ENCODE measurements at regions not wholly inside any gene's neighbourhood (a gene's known extent, or its start where the extent isn't known, plus 50 kb on each side); places are given as distances from the start of the nearest gene placed in this dataset.

- Histone ChIP-seq H3K27ac (ENCODE audit: low read depth, low read length) (no peak overlapping the region), H3K9me3 (ENCODE audit: control insufficient read depth in 1 of 2, low read length in 2 of 2) (peaks cover 5 to 10% of the 10 kb centered on the region in 2 donors), H3K4me1 (ENCODE audit: control insufficient read depth in 1 of 2, insufficient read depth in 2 of 2, low read length in 2 of 2) (no peaks in the 10 kb centered on the region), H3K4me3 (ENCODE audit: low read depth in 1 of 2, low read length in 2 of 2) (no peak overlapping the region), H3K27me3 (ENCODE audit: control insufficient read depth in 1 of 2, insufficient read depth in 2 of 2, low read length in 2 of 2) (peaks cover 0 to 4% of the 10 kb centered on the region in 2 donors), H3K36me3 (ENCODE audit: control insufficient read depth in 1 of 2, insufficient read depth in 2 of 2, low read length in 2 of 2) (no peaks in the 10 kb centered on the region), H3K9ac (ENCODE audit: low read depth in 1 of 2, low read length in 2 of 2) (no peak overlapping the region)
Observed at GRCh38 chr1:29836651-29837646, 600.6 kb downstream of the PTPRU start.

- Histone ChIP-seq H3K36me3 (ENCODE audit: control insufficient read depth in 1 of 2, insufficient read depth in 2 of 2, low read length in 2 of 2) (no peaks in the 10 kb centered on the region), H3K9me3 (ENCODE audit: control insufficient read depth in 1 of 2, low read length in 2 of 2) (no peaks in the 10 kb centered on the region), H3K27me3 (ENCODE audit: control insufficient read depth in 1 of 2, insufficient read depth in 2 of 2, low read length in 2 of 2) (peaks cover 0 to 4% of the 10 kb centered on the region in 2 donors), H3K27ac (ENCODE audit: low read depth, low read length) (no peak overlapping the region), H3K4me1 (ENCODE audit: control insufficient read depth in 1 of 2, insufficient read depth in 2 of 2, low read length in 2 of 2) (no peaks in the 10 kb centered on the region), H3K4me3 (ENCODE audit: low read depth in 1 of 2, low read length in 2 of 2) (no peak overlapping the region), H3K9ac (ENCODE audit: low read depth in 1 of 2, low read length in 2 of 2) (no peak overlapping the region)
Observed at GRCh38 chr1:29835874-29836273, 599.6 kb downstream of the PTPRU start.

DNA sequence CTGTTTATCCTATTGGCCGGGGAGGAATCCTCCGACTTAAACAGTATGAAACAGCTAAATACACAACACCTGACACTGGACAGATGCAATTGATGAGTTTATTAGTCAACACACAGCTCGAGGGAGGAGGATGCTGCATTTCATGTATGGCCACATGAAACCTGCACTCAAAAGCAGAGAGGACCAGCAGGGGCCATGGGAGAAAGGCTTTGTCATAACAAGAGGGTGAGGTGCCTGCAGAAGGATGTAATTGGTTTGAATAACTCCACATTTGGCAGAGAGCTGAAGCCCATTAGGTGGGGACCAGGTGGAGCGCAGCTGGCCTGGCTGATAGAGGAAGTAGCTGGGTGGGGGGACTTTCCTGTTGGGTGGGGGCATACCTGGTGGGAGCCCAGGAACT is 599.1 kb downstream of the PTPRU start:
- Histone ChIP-seq H3K9ac (ENCODE audit: low read depth in 1 of 2, low read length in 2 of 2) (no peak overlapping the region), H3K27ac (ENCODE audit: low read depth, low read length) (no peak overlapping the region), H3K36me3 (ENCODE audit: control insufficient read depth in 1 of 2, insufficient read depth in 2 of 2, low read length in 2 of 2) (no peaks in the 10 kb centered on the region), H3K9me3 (ENCODE audit: control insufficient read depth in 1 of 2, low read length in 2 of 2) (no peaks in the 10 kb centered on the region), H3K4me3 (ENCODE audit: low read depth in 1 of 2, low read length in 2 of 2) (no peak overlapping the region), H3K27me3 (ENCODE audit: control insufficient read depth in 1 of 2, insufficient read depth in 2 of 2, low read length in 2 of 2) (peaks cover 0 to 4% of the 10 kb centered on the region in 2 donors), H3K4me1 (ENCODE audit: control insufficient read depth in 1 of 2, insufficient read depth in 2 of 2, low read length in 2 of 2) (no peaks in the 10 kb centered on the region)

DNA sequence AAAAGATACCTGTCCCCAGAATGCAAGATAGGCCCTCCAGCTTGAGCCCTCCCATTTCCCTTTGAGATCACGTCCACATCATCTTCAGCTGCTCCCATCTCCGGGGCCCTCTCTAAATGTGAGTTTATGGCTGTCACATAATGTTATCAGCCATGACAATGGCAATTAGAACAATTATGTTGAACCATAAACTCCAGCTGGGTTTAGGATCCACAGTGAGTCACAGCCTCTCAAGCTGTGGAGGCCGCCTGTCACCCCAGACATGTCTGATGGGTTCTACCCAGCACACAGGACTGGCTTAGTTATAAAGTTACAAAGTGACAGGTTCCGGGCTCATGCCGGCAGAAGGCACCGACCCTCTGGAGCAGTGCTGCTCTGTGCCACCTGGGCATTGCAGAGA is 597.3 kb downstream of the PTPRU start:
- Histone ChIP-seq H3K36me3 (ENCODE audit: control insufficient read depth in 1 of 2, insufficient read depth in 2 of 2, low read length in 2 of 2) (no peaks in the 10 kb centered on the region), H3K4me3 (ENCODE audit: low read depth in 1 of 2, low read length in 2 of 2) (no peak overlapping the region), H3K27me3 (ENCODE audit: control insufficient read depth in 1 of 2, insufficient read depth in 2 of 2, low read length in 2 of 2) (peaks cover 0 to 4% of the 10 kb centered on the region in 2 donors), H3K9ac (ENCODE audit: low read depth in 1 of 2, low read length in 2 of 2) (no peak overlapping the region), H3K4me1 (ENCODE audit: control insufficient read depth in 1 of 2, insufficient read depth in 2 of 2, low read length in 2 of 2) (no peaks in the 10 kb centered on the region), H3K27ac (ENCODE audit: low read depth, low read length) (no peak overlapping the region), H3K9me3 (ENCODE audit: control insufficient read depth in 1 of 2, low read length in 2 of 2) (no peaks in the 10 kb centered on the region)

DNA sequence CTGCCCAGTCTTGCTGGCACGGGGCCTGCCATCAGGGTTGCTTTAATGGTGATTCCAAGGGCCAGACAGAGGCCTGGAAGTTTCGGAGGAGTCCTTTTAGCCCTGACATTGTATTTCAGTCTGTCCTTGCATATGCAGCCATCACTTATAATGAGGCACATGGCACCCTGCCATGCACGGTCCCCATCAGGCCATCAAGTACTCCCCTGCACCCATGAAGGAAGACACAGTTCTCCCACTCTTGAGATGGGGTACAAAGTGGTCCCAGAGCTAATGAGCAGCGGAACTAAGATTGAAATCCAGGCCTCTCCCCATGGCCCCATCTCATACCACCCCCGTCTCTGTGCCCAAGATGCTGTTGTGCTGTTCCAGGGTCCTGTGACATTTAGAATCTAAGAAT is 596.6 kb downstream of the PTPRU start:
- H3K9ac ChIP-seq (ENCODE audit: low read depth in 1 of 2, low read length in 2 of 2): no peak overlapping the region
- no peaks in the 10 kb centered on the region for H3K36me3 ChIP-seq (ENCODE audit: control insufficient read depth in 1 of 2, insufficient read depth in 2 of 2, low read length in 2 of 2)
- H3K4me1 ChIP-seq (ENCODE audit: control insufficient read depth in 1 of 2, insufficient read depth in 2 of 2, low read length in 2 of 2): no peaks in the 10 kb centered on the region
- no peaks in the 10 kb centered on the region for H3K9me3 ChIP-seq (ENCODE audit: control insufficient read depth in 1 of 2, low read length in 2 of 2)
- no peak overlapping the region for H3K27ac ChIP-seq (ENCODE audit: low read depth, low read length)
- H3K27me3 ChIP-seq (ENCODE audit: control insufficient read depth in 1 of 2, insufficient read depth in 2 of 2, low read length in 2 of 2): peaks cover 0 to 4% of the 10 kb centered on the region in 2 donors
- H3K4me3 ChIP-seq (ENCODE audit: low read depth in 1 of 2, low read length in 2 of 2): no peak overlapping the region

DNA sequence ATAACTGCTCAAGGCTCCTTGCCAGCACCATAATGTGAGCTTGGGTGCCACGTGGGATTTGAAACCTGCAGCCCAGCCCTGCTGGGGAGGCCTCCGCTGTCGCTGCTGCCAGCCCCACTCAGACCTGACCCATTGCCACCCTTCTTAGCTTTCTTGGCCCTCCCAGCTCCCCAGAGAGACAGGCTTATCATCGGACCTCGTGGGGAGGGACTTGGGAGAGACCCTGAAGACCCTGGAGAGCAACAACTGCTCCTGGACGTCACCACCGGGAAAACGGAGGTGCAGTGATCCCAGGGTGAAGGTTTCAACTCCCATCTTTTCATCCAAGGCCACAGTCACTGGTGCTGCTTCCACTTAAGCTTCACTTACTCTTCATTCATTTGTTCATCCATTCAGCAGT is 596.1 kb downstream of the PTPRU start:
- no peak overlapping the region for H3K4me3 ChIP-seq (ENCODE audit: low read depth in 1 of 2, low read length in 2 of 2)
- H3K9ac ChIP-seq (ENCODE audit: low read depth in 1 of 2, low read length in 2 of 2): no peak overlapping the region
- no peaks in the 10 kb centered on the region for H3K9me3 ChIP-seq (ENCODE audit: control insufficient read depth in 1 of 2, low read length in 2 of 2)
- peaks cover 0 to 4% of the 10 kb centered on the region in 2 donors for H3K27me3 ChIP-seq (ENCODE audit: control insufficient read depth in 1 of 2, insufficient read depth in 2 of 2, low read length in 2 of 2)
- H3K27ac ChIP-seq (ENCODE audit: low read depth, low read length): no peak overlapping the region
- no peaks in the 10 kb centered on the region for H3K4me1 ChIP-seq (ENCODE audit: control insufficient read depth in 1 of 2, insufficient read depth in 2 of 2, low read length in 2 of 2)
- H3K36me3 ChIP-seq (ENCODE audit: control insufficient read depth in 1 of 2, insufficient read depth in 2 of 2, low read length in 2 of 2): no peaks in the 10 kb centered on the region

DNA sequence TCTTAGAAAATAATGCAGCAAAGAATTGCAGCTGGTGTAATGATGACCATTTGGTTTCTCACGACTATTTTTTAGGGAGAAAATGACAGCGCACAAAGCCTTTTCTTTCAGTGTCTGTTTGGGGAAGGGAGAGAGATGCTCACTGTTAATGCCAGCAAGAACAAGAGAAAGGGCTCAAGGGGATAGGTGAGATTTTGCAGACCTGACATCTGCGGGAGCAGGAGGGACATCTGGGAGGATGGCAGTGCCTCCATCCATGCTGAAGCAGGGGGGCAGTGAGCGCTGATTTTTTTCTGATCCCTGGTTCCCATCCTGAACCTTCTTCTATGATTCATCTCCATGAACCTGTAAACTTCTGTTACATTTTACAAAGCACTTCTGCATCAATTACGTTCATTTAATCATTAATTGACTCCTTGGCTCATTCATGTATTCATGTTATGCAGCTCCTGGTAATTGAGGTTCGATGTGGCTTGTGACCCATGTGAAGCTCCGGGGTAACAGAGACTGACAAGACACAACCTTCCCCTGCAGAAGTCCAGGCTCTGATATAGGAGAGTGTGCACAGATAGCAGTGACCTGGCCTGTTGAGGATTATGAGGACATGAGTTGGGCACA is 595.3 kb downstream of the PTPRU start:
- Histone ChIP-seq H3K4me1 (ENCODE audit: control insufficient read depth in 1 of 2, insufficient read depth in 2 of 2, low read length in 2 of 2) (no peaks in the 10 kb centered on the region), H3K27me3 (ENCODE audit: control insufficient read depth in 1 of 2, insufficient read depth in 2 of 2, low read length in 2 of 2) (peaks cover 0 to 7% of the 10 kb centered on the region in 2 donors), H3K9me3 (ENCODE audit: control insufficient read depth in 1 of 2, low read length in 2 of 2) (no peaks in the 10 kb centered on the region)

DNA sequence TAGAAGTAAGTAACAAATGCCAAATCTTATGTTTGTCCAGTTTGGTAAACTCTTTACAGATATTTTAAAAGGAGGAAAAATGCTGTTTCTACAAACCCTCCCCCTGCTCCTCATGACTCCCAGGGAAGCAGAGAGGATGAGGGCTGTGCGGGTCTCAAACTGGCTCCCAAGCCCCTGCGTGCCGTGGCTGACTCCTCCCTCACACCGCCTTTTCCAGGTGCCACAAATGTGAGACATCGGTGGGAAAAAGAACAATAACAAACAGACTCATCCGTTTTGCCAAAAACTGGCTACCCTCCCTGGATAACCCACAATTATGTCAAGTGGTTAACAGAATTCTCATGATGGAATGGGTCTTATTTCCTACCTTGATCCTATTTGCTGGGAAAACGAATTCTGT is 594.6 kb downstream of the PTPRU start:
- no peaks in the 10 kb centered on the region for H3K4me1 ChIP-seq (ENCODE audit: control insufficient read depth in 1 of 2, insufficient read depth in 2 of 2, low read length in 2 of 2)
- H3K36me3 ChIP-seq (ENCODE audit: control insufficient read depth in 1 of 2, insufficient read depth in 2 of 2, low read length in 2 of 2): no peaks in the 10 kb centered on the region
- H3K27me3 ChIP-seq (ENCODE audit: control insufficient read depth in 1 of 2, insufficient read depth in 2 of 2, low read length in 2 of 2): peaks cover 0 to 7% of the 10 kb centered on the region in 2 donors
- H3K9ac ChIP-seq (ENCODE audit: low read depth in 1 of 2, low read length in 2 of 2): no peak overlapping the region
- no peak overlapping the region for H3K4me3 ChIP-seq (ENCODE audit: low read depth in 1 of 2, low read length in 2 of 2)
- H3K9me3 ChIP-seq (ENCODE audit: control insufficient read depth in 1 of 2, low read length in 2 of 2): no peaks in the 10 kb centered on the region
- H3K27ac ChIP-seq (ENCODE audit: low read depth, low read length): no peak overlapping the region

More for the DNA sequence above, 595.3 kb downstream of the PTPRU start:
- H3K9ac ChIP-seq (ENCODE audit: low read depth in 1 of 2, low read length in 2 of 2): no peak overlapping the region
- H3K4me3 ChIP-seq (ENCODE audit: low read depth in 1 of 2, low read length in 2 of 2): no peak overlapping the region
- no peaks in the 10 kb centered on the region for H3K36me3 ChIP-seq (ENCODE audit: control insufficient read depth in 1 of 2, insufficient read depth in 2 of 2, low read length in 2 of 2)
- H3K27ac ChIP-seq (ENCODE audit: low read depth, low read length): no peak overlapping the region

- no peak overlapping the region for H3K4me3 ChIP-seq (ENCODE audit: low read depth in 1 of 2, low read length in 2 of 2)
- no peaks in the 10 kb centered on the region for H3K4me1 ChIP-seq (ENCODE audit: control insufficient read depth in 1 of 2, insufficient read depth in 2 of 2, low read length in 2 of 2)
- no peaks in the 10 kb centered on the region for H3K36me3 ChIP-seq (ENCODE audit: control insufficient read depth in 1 of 2, insufficient read depth in 2 of 2, low read length in 2 of 2)
- H3K27me3 ChIP-seq (ENCODE audit: control insufficient read depth in 1 of 2, insufficient read depth in 2 of 2, low read length in 2 of 2): peaks cover 0 to 7% of the 10 kb centered on the region in 2 donors
- no peak overlapping the region for H3K27ac ChIP-seq (ENCODE audit: low read depth, low read length)
- H3K9me3 ChIP-seq (ENCODE audit: control insufficient read depth in 1 of 2, low read length in 2 of 2): no peaks in the 10 kb centered on the region
- H3K9ac ChIP-seq (ENCODE audit: low read depth in 1 of 2, low read length in 2 of 2): no peak overlapping the region
Observed at GRCh38 chr1:29830383-29830782, 594.1 kb downstream of the PTPRU start.

All from duodenal mucosa (tissue), 2 donors.